Ishikawa (cell line): ENCODE measurements at regions not wholly inside any gene's neighbourhood (a gene's known extent, or its start where the extent isn't known, plus 50 kb on each side); places are given as distances from the start of the nearest gene placed in this dataset.

Source experiments
- CEBPB ChIP-seq: IDR thresholded peaks from 2 replicates; pipeline ENCODE4 v1.6.1; 2012
- CREB1 ChIP-seq: IDR thresholded peaks from 2 replicates; pipeline ENCODE4 v1.6.1; 2012; ENCODE audit warnings: low read depth
- EGR1 ChIP-seq: IDR thresholded peaks from 2 replicates; pipeline ENCODE4 v1.6.1; 2012
- EP300 ChIP-seq: IDR thresholded peaks from 2 replicates; pipeline ENCODE4 v1.6.1; 2012; ENCODE audit warnings: borderline replicate concordance
- FOXM1 ChIP-seq: IDR thresholded peaks from 2 replicates; pipeline ENCODE4 v1.6.1; 2012; ENCODE audit warnings: low read depth, borderline replicate concordance
- MAX ChIP-seq: IDR thresholded peaks from 2 replicates; pipeline ENCODE4 v1.6.1; 2012
- NFIC ChIP-seq: IDR thresholded peaks from 2 replicates; pipeline ENCODE4 v1.6.1; 2012
- RAD21 ChIP-seq: IDR thresholded peaks from 2 replicates; pipeline ENCODE4 v1.6.1; 2012; ENCODE audit warnings: low read depth
- REST ChIP-seq: IDR thresholded peaks from 2 replicates; pipeline ENCODE4 v1.6.1; 2012; ENCODE audit warnings: low read depth, mild to moderate bottlenecking
- TAF1 ChIP-seq: IDR thresholded peaks from 2 replicates; pipeline ENCODE4 v1.6.1; 2012; ENCODE audit warnings: low read depth, mild to moderate bottlenecking
- TCF12 ChIP-seq: IDR thresholded peaks from 2 replicates; pipeline ENCODE4 v1.6.1; 2012; ENCODE audit warnings: low read depth
- TEAD4 ChIP-seq: IDR thresholded peaks from 2 replicates; pipeline ENCODE4 v1.6.1; 2012
- USF1 ChIP-seq: IDR thresholded peaks from 2 replicates; pipeline ENCODE4 v1.6.1; 2012
- YY1 ChIP-seq: IDR thresholded peaks from 2 replicates; pipeline ENCODE4 v1.6.1; 2012; ENCODE audit warnings: low read depth
- ZBTB7A ChIP-seq: IDR thresholded peaks from 2 replicates; pipeline ENCODE4 v1.6.1; 2012; ENCODE audit warnings: low read depth

- no peak for TF ChIP-seq TCF12
- no peak for TF ChIP-seq USF1
- TF ChIP-seq RAD21 = no peak
- TF ChIP-seq FOXM1 = no peak
- TF ChIP-seq TEAD4 = no peak
- TF ChIP-seq EP300 = no peak
- no peak for TF ChIP-seq YY1
- TF ChIP-seq CREB1 = no peak
- TF ChIP-seq TAF1 = no peak
- no peak for TF ChIP-seq MAX
- no peak for TF ChIP-seq NFIC
- no peak for TF ChIP-seq EGR1
- no peak for TF ChIP-seq ZBTB7A
- no peak for TF ChIP-seq REST
- TF ChIP-seq CEBPB = no peak
Observed at GRCh38 chr4:1524761-1525160, 118.5 kb upstream of the NKX1-1 start.

- TF ChIP-seq TEAD4 (no peak), TCF12 (no peak), USF1 (no peak), EGR1 (no peak), CREB1 (no peak), TAF1 (no peak), FOXM1 (no peak), EP300 (no peak), RAD21 (no peak), MAX (no peak), YY1 (no peak), NFIC (no peak), ZBTB7A (no peak), CEBPB (no peak)
Observed at GRCh38 chr4:1523907-1524636, 117.8 kb upstream of the NKX1-1 start.

- no peak for TF ChIP-seq USF1
- no peak for TF ChIP-seq TCF12
- no peak for TF ChIP-seq NFIC
- no peak for TF ChIP-seq RAD21
- no peak for TF ChIP-seq TAF1
- TF ChIP-seq YY1 = no peak
- no peak for TF ChIP-seq FOXM1
- no peak for TF ChIP-seq CREB1
- TF ChIP-seq TEAD4 = no peak
Observed at GRCh38 chr4:1523506-1523905, 117.3 kb upstream of the NKX1-1 start.

- no peak for TF ChIP-seq TEAD4
- no peak for TF ChIP-seq TCF12
- TF ChIP-seq EGR1 = no peak
- TF ChIP-seq EP300 = no peak
- no peak for TF ChIP-seq RAD21
- no peak for TF ChIP-seq ZBTB7A
- TF ChIP-seq CREB1 = no peak
Observed at GRCh38 chr4:1523033-1523432, 116.8 kb upstream of the NKX1-1 start.

- TF ChIP-seq NFIC (no peak), CEBPB (no peak), EGR1 (no peak), CREB1 (no peak), EP300 (no peak), RAD21 (no peak), MAX (no peak), TCF12 (no peak), TEAD4 (no peak), ZBTB7A (no peak), TAF1 (no peak), USF1 (no peak), REST (no peak)
Observed at GRCh38 chr4:1522606-1523005, 116.4 kb upstream of the NKX1-1 start.
